ENCODE measurements at regions not wholly inside any gene's neighbourhood (a gene's known extent, or its start where the extent isn't known, plus 50 kb on each side); places are given as distances from the start of the nearest gene placed in this dataset.

- Histone ChIP-seq H3K4me1 (ENCODE audit: control insufficient read depth, low read length) (no peaks in the 10 kb centered on the region), H3K36me3 (ENCODE audit: control insufficient read depth, low read length) (no peaks in the 10 kb centered on the region), H4K20me1 (ENCODE audit: control insufficient read depth, insufficient read depth, low read depth, low read length) (no peaks in the 10 kb centered on the region), H3K27ac (ENCODE audit: low read depth, low read length) (no peak overlapping the region), H3K4me3 (ENCODE audit: low read length) (no peak overlapping the region), H3K9me2 (replicated peaks; ENCODE audit: control insufficient read depth, low read length) (no peaks in the 10 kb centered on the region), H3K9me3 (ENCODE audit: control insufficient read depth, insufficient read depth, low read length) (no peaks in the 10 kb centered on the region), H3F3A (ENCODE audit: control insufficient read depth, insufficient read depth) (no peaks in the 10 kb centered on the region), H3K79me2 (ENCODE audit: control insufficient read depth, low read length) (no peaks in the 10 kb centered on the region), H3K4me2 (ENCODE audit: low read length) (no peak overlapping the region), H3K27me3 (ENCODE audit: control insufficient read depth, low read length) (no peaks in the 10 kb centered on the region)
- TF ChIP-seq CTCF (IDR thresholded peaks at IDR 0.05; ENCODE audit: low read depth, low read length, poor library complexity, severe bottlenecking) (no peak), EZH2phosphoT487 (IDR thresholded peaks at IDR 0.05; ENCODE audit: borderline replicate concordance, low read length) (no peak)
These were observed 264.9 kb upstream of the C1orf174 start for GRCh38 chr1:4164965-4165364.

GRCh38 chr1:4165686-4166300, 265.7 kb upstream of the C1orf174 start:
- Histone ChIP-seq H3K4me1 (ENCODE audit: control insufficient read depth, low read length) (no peaks in the 10 kb centered on the region), H3K79me2 (ENCODE audit: control insufficient read depth, low read length) (no peaks in the 10 kb centered on the region), H3K36me3 (ENCODE audit: control insufficient read depth, low read length) (no peaks in the 10 kb centered on the region), H3K27ac (ENCODE audit: low read depth, low read length) (no peak overlapping the region), H3K27me3 (ENCODE audit: control insufficient read depth, low read length) (no peaks in the 10 kb centered on the region), H3F3A (ENCODE audit: control insufficient read depth, insufficient read depth) (no peaks in the 10 kb centered on the region), H3K4me3 (ENCODE audit: low read length) (no peak overlapping the region), H3K9me3 (ENCODE audit: control insufficient read depth, insufficient read depth, low read length) (no peaks in the 10 kb centered on the region), H3K4me2 (ENCODE audit: low read length) (no peak overlapping the region), H3K9me2 (replicated peaks; ENCODE audit: control insufficient read depth, low read length) (no peaks in the 10 kb centered on the region), H4K20me1 (ENCODE audit: control insufficient read depth, insufficient read depth, low read depth, low read length) (no peaks in the 10 kb centered on the region)
- TF ChIP-seq EZH2phosphoT487 (IDR thresholded peaks at IDR 0.05; ENCODE audit: borderline replicate concordance, low read length) (no peak), CTCF (IDR thresholded peaks at IDR 0.05; ENCODE audit: low read depth, low read length, poor library complexity, severe bottlenecking) (no peak)

GRCh38 chr1:4166713-4167112, 266.6 kb upstream of the C1orf174 start:
- Histone ChIP-seq H3K4me3 (ENCODE audit: low read length) (no peak overlapping the region), H3F3A (ENCODE audit: control insufficient read depth, insufficient read depth) (no peaks in the 10 kb centered on the region), H3K9me3 (ENCODE audit: control insufficient read depth, insufficient read depth, low read length) (no peaks in the 10 kb centered on the region), H3K36me3 (ENCODE audit: control insufficient read depth, low read length) (no peaks in the 10 kb centered on the region), H3K79me2 (ENCODE audit: control insufficient read depth, low read length) (no peaks in the 10 kb centered on the region), H3K27me3 (ENCODE audit: control insufficient read depth, low read length) (no peaks in the 10 kb centered on the region), H3K4me2 (ENCODE audit: low read length) (no peak overlapping the region), H3K4me1 (ENCODE audit: control insufficient read depth, low read length) (no peaks in the 10 kb centered on the region), H3K27ac (ENCODE audit: low read depth, low read length) (no peak overlapping the region), H3K9me2 (replicated peaks; ENCODE audit: control insufficient read depth, low read length) (no peaks in the 10 kb centered on the region), H4K20me1 (ENCODE audit: control insufficient read depth, insufficient read depth, low read depth, low read length) (no peaks in the 10 kb centered on the region)
- no peak for TF ChIP-seq CTCF (IDR thresholded peaks at IDR 0.05; ENCODE audit: low read depth, low read length, poor library complexity, severe bottlenecking)
- TF ChIP-seq EZH2phosphoT487 (IDR thresholded peaks at IDR 0.05; ENCODE audit: borderline replicate concordance, low read length), result no peak

Measured in DOHH2 (cell line).